ENCODE measurements at regions not wholly inside any gene's neighbourhood (a gene's known extent, or its start where the extent isn't known, plus 50 kb on each side); places are given as distances from the start of the nearest gene placed in this dataset.

- TF ChIP-seq CTCF (IDR thresholded peaks at IDR 0.05), result no peak
- TF ChIP-seq POLR2A (IDR thresholded peaks at IDR 0.05), result no peak
These were observed 155.1 kb upstream of the TCF4 start for GRCh38 chr18:55743133-55743532.
